DOHH2 (cell line): ENCODE measurements at regions not wholly inside any gene's neighbourhood (a gene's known extent, or its start where the extent isn't known, plus 50 kb on each side); places are given as distances from the start of the nearest gene placed in this dataset.

Experiments
- H3F3A ChIP-seq: fragments of 200-600 bp; sonication (generic), shearing (Covaris generic); 2 replicates; pipeline ENCODE4 v1.6.0; 2016; ENCODE audit warnings: antibody characterized with exemption, mild to moderate bottlenecking; ENCODE audit not compliant: control insufficient read depth, insufficient read depth
- H3K27ac ChIP-seq: fragments of 200-600 bp; sonication (generic); 2 replicates; pipeline ENCODE4 v1.5.1; 2014; ENCODE audit warnings: low read depth, mild to moderate bottlenecking, low read length, moderate library complexity
- H3K27me3 ChIP-seq: fragments of 200-600 bp; sonication (generic); 2 replicates; pipeline ENCODE4 v1.6.1; 2014; ENCODE audit warnings: mild to moderate bottlenecking, low read length, mixed read lengths; ENCODE audit not compliant: control insufficient read depth
- H3K36me3 ChIP-seq: fragments of 200-600 bp; sonication (generic); 2 replicates; pipeline ENCODE4 v1.6.1; 2014; ENCODE audit warnings: mild to moderate bottlenecking, low read length, moderate library complexity, mixed read lengths; ENCODE audit not compliant: control insufficient read depth
- H3K4me1 ChIP-seq: fragments of 200-600 bp; sonication (generic); 2 replicates; pipeline ENCODE4 v1.6.1; 2014; ENCODE audit warnings: mild to moderate bottlenecking, low read length, mixed read lengths; ENCODE audit not compliant: control insufficient read depth
- H3K4me2 ChIP-seq: fragments of 200-600 bp; sonication (generic); 2 replicates; pipeline ENCODE4 v1.6.0; 2014; ENCODE audit warnings: mild to moderate bottlenecking, low read length, moderate library complexity
- H3K4me3 ChIP-seq: fragments of 200-600 bp; sonication (generic); 2 replicates; pipeline ENCODE4 v1.5.1; 2014; ENCODE audit warnings: mild to moderate bottlenecking, low read length, mixed read lengths
- H3K79me2 ChIP-seq: fragments of 200-600 bp; sonication (generic); 2 replicates; pipeline ENCODE4 v1.6.1; 2014; ENCODE audit warnings: mild to moderate bottlenecking, low read length, mixed read lengths; ENCODE audit not compliant: control insufficient read depth
- H3K9me2 ChIP-seq: fragments of 200-600 bp; sonication (generic); replicated peaks from 2 replicates; pipeline ENCODE4 v1.6.1; 2014; ENCODE audit warnings: mild to moderate bottlenecking, low read length, mixed read lengths; ENCODE audit not compliant: control insufficient read depth
- H3K9me3 ChIP-seq: fragments of 200-600 bp; sonication (generic); 2 replicates; pipeline ENCODE4 v1.6.1; 2014; ENCODE audit warnings: antibody characterized with exemption, low read length, mixed read lengths; ENCODE audit not compliant: control insufficient read depth, insufficient read depth
- H4K20me1 ChIP-seq: fragments of 200-600 bp; sonication (generic); 2 replicates; pipeline ENCODE4 v1.6.0; 2014; ENCODE audit warnings: low read depth, mild to moderate bottlenecking, antibody characterized with exemption, low read length, moderate library complexity; ENCODE audit not compliant: control insufficient read depth, insufficient read depth
- EZH2phosphoT487 ChIP-seq: fragments of 200-600 bp; sonication (generic); IDR thresholded peaks from 2 replicates; pipeline ENCODE4 v1.6.1; 2017; ENCODE audit warnings: borderline replicate concordance, mild to moderate bottlenecking, antibody characterized with exemption, low read length, moderate library complexity, mixed read lengths
- TF ChIP-seq, protein P1 (sequence below): fragments of 200-600 bp; sonication (generic); IDR thresholded peaks from one replicate; pipeline ENCODE4 v1.5.1; 2014; ENCODE audit warnings: antibody characterized with exemption, mild to moderate bottlenecking, low read depth, low read length; ENCODE audit not compliant: poor library complexity, severe bottlenecking

DNA sequence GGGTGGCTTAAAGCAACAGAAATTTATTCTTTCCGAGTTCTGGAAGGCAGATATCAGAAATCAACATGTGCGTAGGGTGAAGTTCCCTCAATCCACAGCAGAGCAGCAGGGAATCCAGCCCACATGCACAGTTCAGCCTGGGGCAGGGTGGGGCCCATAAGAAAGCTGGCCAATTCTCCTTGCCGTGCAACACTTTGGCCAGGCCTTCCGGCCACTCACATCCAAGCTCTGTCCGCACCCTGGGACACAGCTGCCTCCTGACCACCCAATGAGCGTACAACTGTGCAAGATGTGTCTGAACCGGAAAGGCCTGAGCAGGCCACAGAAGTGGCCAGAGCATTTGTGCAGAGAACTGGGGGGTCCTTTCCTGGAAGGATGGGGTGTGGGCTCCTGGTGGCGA lies 274.9 kb downstream of the GADD45G start:
- Histone ChIP-seq H4K20me1 (no peaks in the 10 kb centered on the region), H3K79me2 (no peaks in the 10 kb centered on the region), H3K27ac (no peak overlapping the region), H3K4me3 (no peak overlapping the region), H3K9me3 (peaks cover 2% of the 10 kb centered on the region; the same call in 1 of the 2 replicates), H3K27me3 (no peaks in the 10 kb centered on the region), H3K4me2 (no peak overlapping the region), H3K36me3 (no peaks in the 10 kb centered on the region), H3F3A (no peaks in the 10 kb centered on the region), H3K9me2 (no peaks in the 10 kb centered on the region), H3K4me1 (no peaks in the 10 kb centered on the region)
- TF ChIP-seq EZH2phosphoT487: no peak
- TF ChIP-seq, protein P1, sequence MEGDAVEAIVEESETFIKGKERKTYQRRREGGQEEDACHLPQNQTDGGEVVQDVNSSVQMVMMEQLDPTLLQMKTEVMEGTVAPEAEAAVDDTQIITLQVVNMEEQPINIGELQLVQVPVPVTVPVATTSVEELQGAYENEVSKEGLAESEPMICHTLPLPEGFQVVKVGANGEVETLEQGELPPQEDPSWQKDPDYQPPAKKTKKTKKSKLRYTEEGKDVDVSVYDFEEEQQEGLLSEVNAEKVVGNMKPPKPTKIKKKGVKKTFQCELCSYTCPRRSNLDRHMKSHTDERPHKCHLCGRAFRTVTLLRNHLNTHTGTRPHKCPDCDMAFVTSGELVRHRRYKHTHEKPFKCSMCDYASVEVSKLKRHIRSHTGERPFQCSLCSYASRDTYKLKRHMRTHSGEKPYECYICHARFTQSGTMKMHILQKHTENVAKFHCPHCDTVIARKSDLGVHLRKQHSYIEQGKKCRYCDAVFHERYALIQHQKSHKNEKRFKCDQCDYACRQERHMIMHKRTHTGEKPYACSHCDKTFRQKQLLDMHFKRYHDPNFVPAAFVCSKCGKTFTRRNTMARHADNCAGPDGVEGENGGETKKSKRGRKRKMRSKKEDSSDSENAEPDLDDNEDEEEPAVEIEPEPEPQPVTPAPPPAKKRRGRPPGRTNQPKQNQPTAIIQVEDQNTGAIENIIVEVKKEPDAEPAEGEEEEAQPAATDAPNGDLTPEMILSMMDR: no peak

DNA sequence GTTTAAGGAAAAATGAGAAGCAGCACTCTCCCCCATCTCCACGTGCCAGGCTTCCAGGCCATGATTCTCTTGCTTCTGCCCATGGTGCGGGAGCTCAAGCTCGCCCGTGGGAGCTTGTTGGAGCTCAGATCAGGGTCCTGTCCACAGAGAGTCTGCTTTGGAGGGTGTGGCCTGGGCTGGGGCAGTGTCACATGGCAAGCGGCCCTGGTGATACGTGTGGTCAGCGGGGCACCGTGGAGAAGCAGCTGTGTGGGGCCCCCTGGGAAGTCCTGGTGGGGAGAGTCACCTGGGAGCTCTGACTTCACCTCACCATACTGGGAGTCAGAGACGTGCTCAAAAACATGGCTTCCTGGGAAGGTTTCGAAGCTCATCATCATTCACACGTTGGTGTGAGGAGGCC lies 275.3 kb downstream of the GADD45G start:
- Histone ChIP-seq H3K36me3 (no peaks in the 10 kb centered on the region), H3K79me2 (no peaks in the 10 kb centered on the region), H3K9me2 (no peaks in the 10 kb centered on the region), H3K9me3 (peaks cover 2% of the 10 kb centered on the region; the same call in 1 of the 2 replicates), H3K27ac (no peak overlapping the region), H4K20me1 (no peaks in the 10 kb centered on the region), H3K4me3 (no peak overlapping the region), H3F3A (no peaks in the 10 kb centered on the region), H3K4me2 (no peak overlapping the region), H3K4me1 (no peaks in the 10 kb centered on the region), H3K27me3 (no peaks in the 10 kb centered on the region)
- TF ChIP-seq EZH2phosphoT487: no peak
- TF ChIP-seq, protein P1: no peak

DNA sequence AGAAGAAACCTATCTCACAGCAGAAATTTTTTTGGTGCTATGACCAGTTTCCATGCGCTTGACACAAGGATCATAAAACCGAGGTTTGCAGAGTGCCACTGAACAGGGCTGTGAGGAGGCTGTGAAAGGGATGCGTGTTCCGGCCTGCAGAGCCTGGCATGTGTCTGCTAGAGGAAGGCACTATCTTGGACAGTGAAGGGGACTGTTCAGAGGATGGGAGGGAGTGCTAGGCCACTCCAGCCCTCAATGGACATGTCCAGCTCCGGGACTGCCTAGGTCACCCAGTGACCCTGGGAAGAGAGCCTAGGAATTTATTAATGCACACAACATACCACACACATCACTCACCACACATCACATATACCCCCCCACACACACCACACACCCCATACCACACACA lies 275.9 kb downstream of the GADD45G start:
- Histone ChIP-seq H3K27ac (no peak overlapping the region), H3K36me3 (no peaks in the 10 kb centered on the region), H4K20me1 (no peaks in the 10 kb centered on the region), H3K79me2 (no peaks in the 10 kb centered on the region), H3K4me2 (no peak overlapping the region), H3K4me1 (no peaks in the 10 kb centered on the region), H3K27me3 (no peaks in the 10 kb centered on the region), H3K9me2 (no peaks in the 10 kb centered on the region), H3K9me3 (peaks cover 2% of the 10 kb centered on the region; the same call in 1 of the 2 replicates), H3K4me3 (no peak overlapping the region), H3F3A (no peaks in the 10 kb centered on the region)
- no peak for TF ChIP-seq EZH2phosphoT487
- TF ChIP-seq, protein P1: no peak
